ENCODE measurements at regions not wholly inside any gene's neighbourhood (a gene's known extent, or its start where the extent isn't known, plus 50 kb on each side); places are given as distances from the start of the nearest gene placed in this dataset.

GRCh38 chr3:181425074-181425473 lies 286.7 kb upstream of the SOX2 start:
- WGBS, 2 experiments (ENCODE audit: extremely low coverage in 1 of 2, insufficient coverage in 1 of 2, insufficient read length in 1 of 2, insufficient replicate concordance in 2 of 2, low coverage in 1 of 2, low lambda C conversion rate in 2 of 2, missing lambda C conversion rate in 1 of 2), result 55% methylated on average over 3 of the region's 3 CpGs; no CpG with 5 or more reads in 1 of the 2 experiments
- FAIRE-seq, result no peak

More at GRCh38 chr3:181425074-181425473, 286.7 kb upstream of the SOX2 start:
- Histone ChIP-seq H3K27ac (ENCODE audit: low read depth, low read length) (no peak overlapping the region), H2BK20ac (ENCODE audit: low read length) (no peak overlapping the region), H2BK5ac (ENCODE audit: low read depth, low read length) (no peak overlapping the region), H4K20me1 (replicated peaks in 1 of 2; ENCODE audit: control insufficient read depth in 1 of 2, insufficient read depth in 2 of 2, low read length in 2 of 2) (no peaks in the 10 kb centered on the region), H3K79me2 (ENCODE audit: control insufficient read depth in 1 of 2, insufficient read depth in 2 of 2, low read length in 2 of 2) (no peaks in the 10 kb centered on the region), H3K18ac (ENCODE audit: extremely low read depth, low read length) (no peak overlapping the region), H2AFZ (ENCODE audit: low read length) (no peak overlapping the region), H2BK15ac (ENCODE audit: low read length) (no peak overlapping the region), H2AK5ac (ENCODE audit: low read depth, low read length) (no peak overlapping the region), H4K91ac (replicated peaks; ENCODE audit: insufficient read length, low read length) (no peak overlapping the region), H3K23me2 (ENCODE audit: low read depth, low read length) (no peaks in the 10 kb centered on the region), H3K4me3 (ENCODE audit: extremely low read depth in 1 of 4, insufficient read depth in 2 of 4, low read depth in 3 of 4, low read length in 4 of 4) (no peak overlapping the region), H3K4me2 (ENCODE audit: insufficient read depth in 1 of 2, low read depth in 2 of 2, low read length in 2 of 2) (no peak overlapping the region), H2BK120ac (replicated peaks; ENCODE audit: low read depth, low read length) (no peak overlapping the region), H3K27me3 (replicated peaks in 1 of 4; ENCODE audit: control insufficient read depth in 3 of 4, extremely low read depth in 1 of 4, insufficient read depth in 3 of 4, low read length in 3 of 4) (no peaks in the 10 kb centered on the region), H2BK12ac (ENCODE audit: low read depth, low read length) (no peak overlapping the region), H3K9ac (replicated peaks in 1 of 4; ENCODE audit: extremely low read depth in 1 of 4, low read depth in 3 of 4, low read length in 3 of 4) (no peak overlapping the region), H3K4me1 (replicated peaks in 1 of 4; ENCODE audit: control insufficient read depth in 3 of 4, insufficient read depth in 4 of 4, low read length in 3 of 4) (no peaks in the 10 kb centered on the region), H3K56ac (replicated peaks; ENCODE audit: insufficient read length, low read depth, low read length) (no peak overlapping the region), H3K14ac (ENCODE audit: insufficient read length) (no peak overlapping the region), H3K4ac (replicated peaks; ENCODE audit: insufficient read length, low read depth, low read length) (no peak overlapping the region), H4K8ac (ENCODE audit: extremely low read depth, insufficient read depth, low read length) (no peak overlapping the region), H3K23ac (ENCODE audit: insufficient read length) (no peak overlapping the region), H3K36me3 (ENCODE audit: control insufficient read depth in 2 of 4, insufficient read depth in 4 of 4, low read length in 3 of 4) (no peaks in the 10 kb centered on the region), H3K79me1 (ENCODE audit: low read depth, low read length) (no peaks in the 10 kb centered on the region), H4K5ac (ENCODE audit: insufficient read length, low read depth, low read length) (no peak overlapping the region), H3K9me3 (ENCODE audit: insufficient read depth in 2 of 2, low read depth in 1 of 2, low read length in 1 of 2) (no peaks in the 10 kb centered on the region)
- TF ChIP-seq SAP30 (IDR thresholded peaks at IDR 0.05; ENCODE audit: insufficient read depth, insufficient replicate concordance, low read length) (no peak), SIN3A (conservative IDR thresholded peaks at IDR 0.05 in 1 of 2, IDR thresholded peaks at IDR 0.05 in 1 of 2; ENCODE audit: low read depth in 1 of 2, low read length in 2 of 2) (no peak)
- ChIA-PET CTCF (ENCODE audit: partially characterized antibody) (interaction anchor here (0.6 kb wide), 1 partner anchor 1485 kb away, joined by 3 read pairs; no protein-coding TSS in a partner anchor), POLR2A (ENCODE audit: partially characterized antibody) (no interaction called here)
- DNase-seq (ENCODE audit: low read depth in 1 of 2, low spot score in 2 of 2), result no peak
